LNCAP (cell line): ENCODE measurements at regions not wholly inside any gene's neighbourhood (a gene's known extent, or its start where the extent isn't known, plus 50 kb on each side); places are given as distances from the start of the nearest gene placed in this dataset.

Source experiments
- TF ChIP-seq, protein P1 (sequence below): fragments of 450-650 bp; IDR thresholded peaks from 2 replicates; pipeline ENCODE4 v1.5.1; 2017; ENCODE audit warnings: mild to moderate bottlenecking

DNA sequence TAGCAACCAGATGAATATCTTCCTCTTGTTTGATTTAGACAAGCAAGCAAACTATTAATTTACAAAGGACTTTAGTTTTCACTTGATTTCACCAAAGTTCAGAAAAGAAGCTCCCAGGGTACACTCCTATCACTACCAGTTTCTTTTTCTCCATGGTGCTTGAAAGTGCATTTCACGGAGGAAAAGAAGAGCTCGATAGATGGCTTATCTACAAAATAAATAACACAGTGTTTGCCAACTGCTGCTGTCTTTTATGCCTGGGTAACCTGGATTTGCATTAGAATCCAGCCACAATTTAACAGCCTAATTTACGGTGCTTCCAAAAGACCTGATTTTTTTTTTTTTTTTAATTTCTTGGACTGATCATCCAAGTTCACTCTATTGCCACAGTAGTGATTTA is 275.7 kb downstream of the GPR37 start:
- TF ChIP-seq, protein P1, sequence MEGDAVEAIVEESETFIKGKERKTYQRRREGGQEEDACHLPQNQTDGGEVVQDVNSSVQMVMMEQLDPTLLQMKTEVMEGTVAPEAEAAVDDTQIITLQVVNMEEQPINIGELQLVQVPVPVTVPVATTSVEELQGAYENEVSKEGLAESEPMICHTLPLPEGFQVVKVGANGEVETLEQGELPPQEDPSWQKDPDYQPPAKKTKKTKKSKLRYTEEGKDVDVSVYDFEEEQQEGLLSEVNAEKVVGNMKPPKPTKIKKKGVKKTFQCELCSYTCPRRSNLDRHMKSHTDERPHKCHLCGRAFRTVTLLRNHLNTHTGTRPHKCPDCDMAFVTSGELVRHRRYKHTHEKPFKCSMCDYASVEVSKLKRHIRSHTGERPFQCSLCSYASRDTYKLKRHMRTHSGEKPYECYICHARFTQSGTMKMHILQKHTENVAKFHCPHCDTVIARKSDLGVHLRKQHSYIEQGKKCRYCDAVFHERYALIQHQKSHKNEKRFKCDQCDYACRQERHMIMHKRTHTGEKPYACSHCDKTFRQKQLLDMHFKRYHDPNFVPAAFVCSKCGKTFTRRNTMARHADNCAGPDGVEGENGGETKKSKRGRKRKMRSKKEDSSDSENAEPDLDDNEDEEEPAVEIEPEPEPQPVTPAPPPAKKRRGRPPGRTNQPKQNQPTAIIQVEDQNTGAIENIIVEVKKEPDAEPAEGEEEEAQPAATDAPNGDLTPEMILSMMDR = no peak

DNA sequence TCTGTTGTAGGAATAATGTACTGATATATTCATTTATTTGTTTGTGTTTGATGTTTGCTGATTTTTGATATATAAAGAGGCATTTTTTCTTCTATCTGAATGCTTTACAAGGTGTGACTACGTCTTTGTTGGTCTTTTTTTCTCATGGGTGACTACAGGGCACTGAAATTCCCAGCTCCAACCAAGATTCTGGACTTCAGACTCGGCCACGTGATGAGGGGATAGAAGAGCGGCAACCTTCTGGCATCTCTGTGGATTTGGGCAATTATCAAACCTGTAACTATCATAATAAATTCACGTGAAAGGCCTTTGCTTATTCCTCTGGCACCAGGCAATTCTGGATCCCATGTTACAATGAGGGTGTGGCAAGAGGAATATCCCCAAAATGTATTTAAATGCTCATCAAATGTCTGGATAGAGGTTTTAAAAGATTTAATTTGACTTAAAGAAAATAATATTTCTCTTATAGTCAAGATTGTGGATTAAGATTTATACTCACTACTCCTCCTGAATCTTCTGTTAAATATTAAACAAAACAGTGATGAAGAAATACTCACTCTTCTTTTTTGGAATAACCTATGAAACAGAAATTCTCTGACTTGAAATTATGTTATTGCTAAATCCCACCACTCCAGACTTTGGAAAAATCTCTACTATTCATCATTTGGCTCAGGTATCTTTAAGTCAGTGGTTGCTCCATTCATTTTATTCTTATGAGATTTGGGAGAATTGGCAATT is 276.3 kb downstream of the GPR37 start:
- TF ChIP-seq, protein P1 = no peak

DNA sequence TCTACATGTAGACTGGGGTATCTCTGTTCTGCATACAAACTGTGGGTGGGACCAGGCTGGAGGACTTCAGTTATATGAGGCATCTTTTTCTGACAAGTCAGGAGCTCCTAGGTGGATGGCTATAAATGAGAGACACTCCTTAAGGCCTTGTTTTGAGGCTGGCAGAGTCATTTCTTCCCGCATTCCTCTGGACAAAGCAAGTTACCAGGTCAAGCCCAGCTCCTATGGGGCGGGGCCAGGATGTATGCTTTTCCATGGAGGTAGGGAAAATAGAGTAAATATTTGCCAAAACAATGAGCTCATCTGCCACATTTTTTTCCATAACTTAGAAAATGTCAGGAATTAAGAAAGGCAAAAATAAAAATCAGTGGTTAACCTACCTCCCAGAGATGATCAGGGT is 283.4 kb downstream of the GPR37 start:
- TF ChIP-seq, protein P1 = no peak

DNA sequence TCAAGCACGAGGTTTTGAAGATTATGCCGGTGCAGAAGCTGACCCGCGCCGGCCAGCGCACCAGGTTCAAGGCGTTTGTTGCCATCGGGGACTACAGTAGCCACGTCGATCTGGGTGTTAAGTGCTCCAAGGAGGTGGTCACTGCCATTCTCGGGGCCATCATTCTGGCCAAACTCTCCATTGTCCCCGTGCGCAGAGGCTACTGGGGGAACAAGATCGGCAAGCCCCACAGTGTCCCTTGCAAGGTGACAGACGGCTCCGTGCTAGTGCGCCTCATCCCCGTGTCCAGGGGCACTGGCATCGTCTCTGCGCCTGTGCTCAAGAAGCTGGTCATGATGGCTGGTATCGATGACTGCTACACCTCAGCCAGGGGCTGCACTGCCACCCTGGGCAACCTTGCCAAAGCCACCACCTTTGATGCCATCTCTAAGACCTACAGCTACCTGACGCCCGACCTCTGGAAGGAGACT is 284.7 kb downstream of the GPR37 start:
- TF ChIP-seq, protein P1 = no peak

DNA sequence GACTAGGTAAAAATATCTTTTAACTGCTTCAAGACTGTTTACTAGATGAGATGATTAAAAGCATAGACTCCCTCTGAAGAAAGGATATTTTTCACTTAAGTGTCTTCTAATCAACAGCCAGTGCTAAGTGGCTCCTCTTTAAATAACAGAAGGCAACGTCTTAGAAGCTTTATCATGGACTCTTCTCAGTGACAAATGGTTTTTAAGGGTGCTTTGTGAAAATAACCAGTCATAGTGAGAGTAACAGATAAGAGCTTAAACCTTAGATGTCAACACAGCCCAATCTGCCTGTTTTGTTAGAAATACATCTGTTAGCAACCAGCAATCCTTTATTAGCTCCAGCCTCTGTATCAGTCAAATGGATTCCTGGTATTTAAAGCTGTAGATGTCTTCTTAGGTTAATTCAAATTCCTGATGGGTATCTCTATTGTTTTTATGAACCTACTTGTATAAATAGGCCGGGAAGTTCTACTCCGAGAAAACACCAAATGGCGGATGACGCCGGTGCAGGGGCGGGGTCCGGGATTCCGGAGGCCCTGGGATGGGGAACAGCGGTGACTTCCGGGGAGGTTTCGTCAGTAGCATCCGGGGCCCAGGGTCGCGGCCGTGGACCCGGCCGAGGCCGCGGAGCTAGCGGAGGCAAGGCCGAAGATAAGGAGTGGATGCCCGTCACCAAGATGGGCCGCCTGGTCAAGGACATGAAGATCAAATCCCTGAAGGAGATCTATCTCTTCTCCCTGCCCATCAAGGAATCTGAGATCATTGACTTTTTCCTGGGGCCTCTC is 285.4 kb downstream of the GPR37 start:
- TF ChIP-seq, protein P1 = no peak

DNA sequence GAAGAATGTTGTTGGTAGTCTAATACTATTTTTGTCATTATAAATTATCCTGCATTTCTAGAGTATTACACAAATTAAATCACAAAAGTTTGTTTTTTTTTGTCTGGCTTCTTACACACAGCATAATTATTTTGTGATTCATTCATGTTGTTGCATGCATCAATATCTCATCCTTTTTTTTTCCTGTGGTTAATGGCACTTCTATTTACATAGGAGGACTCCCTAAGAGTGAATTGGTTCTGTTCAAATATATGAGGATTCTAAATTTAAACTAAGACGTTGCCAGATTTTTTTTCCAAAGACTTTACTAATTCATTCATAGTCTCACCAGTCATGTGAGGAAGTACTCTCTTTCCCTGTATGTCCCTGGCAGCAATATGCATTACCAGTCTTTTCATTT is 303.3 kb downstream of the GPR37 start:
- TF ChIP-seq, protein P1 = no peak

DNA sequence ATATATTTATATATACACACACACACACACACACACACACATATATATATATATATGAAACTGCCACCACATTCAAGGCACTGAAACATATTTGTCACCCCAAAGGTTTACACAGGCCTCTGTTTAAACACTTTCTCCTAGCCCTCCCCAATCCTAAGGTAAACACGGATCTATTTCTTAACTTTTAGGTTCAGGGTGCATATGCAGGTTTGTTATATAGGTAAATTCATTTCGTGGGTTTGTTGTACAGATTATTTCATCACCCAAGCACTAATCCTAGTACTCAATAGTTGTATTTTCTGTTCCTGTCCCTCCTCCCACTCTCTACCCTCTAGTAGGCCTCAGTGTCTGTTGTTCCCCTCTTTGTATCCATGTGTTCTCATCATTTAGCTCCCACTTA is 305.0 kb downstream of the GPR37 start:
- TF ChIP-seq, protein P1 = no peak
